Cardiac fibroblast (primary cell): ENCODE measurements at regions not wholly inside any gene's neighbourhood (a gene's known extent, or its start where the extent isn't known, plus 50 kb on each side); places are given as distances from the start of the nearest gene placed in this dataset.

Source experiments
- DNase-seq, 2 donors: peaks; one replicate each; pipeline versions ENCODE4 v3.0.0 to v3.0.0-alpha.2; 2010; ENCODE audit warnings: low read depth in 2 of 2
- H3K4me3 ChIP-seq, 2 donors: replicated peaks in 1 of 2; 1 replicate in 1 of 2; 2 replicates in 1 of 2; pipeline ENCODE4 v1.5.1; 2011; ENCODE audit warnings: low read depth in 2 of 2, low read length in 2 of 2, mild to moderate bottlenecking in 2 of 2, moderate library complexity in 1 of 2
- CTCF ChIP-seq: IDR thresholded peaks from one replicate; pipeline ENCODE4 v1.5.1; 2011; ENCODE audit warnings: low read depth, mild to moderate bottlenecking, low read length, inconsistent platforms

- no peak for DNase-seq
- H3K4me3 ChIP-seq = no peak overlapping the region
- TF ChIP-seq CTCF = no peak
Measured at GRCh38 chr11:35078470-35078735, 60.6 kb upstream of the CD44 start.

- H3K4me3 ChIP-seq = no peak overlapping the region
- DNase-seq = no peak
- no peak for TF ChIP-seq CTCF
Measured at GRCh38 chr11:35079611-35080010, 59.4 kb upstream of the CD44 start.

GRCh38 chr11:35082321-35083180, 56.4 kb upstream of the CD44 start:
- peak; percentile 3 for TF ChIP-seq CTCF
- DNase-seq = peak; percentile 75 to 85
- no peak overlapping the region for H3K4me3 ChIP-seq

- no peak for DNase-seq
- no peak overlapping the region for H3K4me3 ChIP-seq
- TF ChIP-seq CTCF = no peak
Measured at GRCh38 chr11:35083181-35083430, 55.9 kb upstream of the CD44 start.

GRCh38 chr11:35083431-35084238, 55.3 kb upstream of the CD44 start:
- no peak for TF ChIP-seq CTCF
- no peak overlapping the region for H3K4me3 ChIP-seq
- DNase-seq = peak; percentile 91

- no peak overlapping the region for H3K4me3 ChIP-seq
- TF ChIP-seq CTCF = no peak
- no peak for DNase-seq
Measured at GRCh38 chr11:35084817-35085440, 54.0 kb upstream of the CD44 start.
